Epithelial cell of esophagus (primary cell): ENCODE measurements at regions not wholly inside any gene's neighbourhood (a gene's known extent, or its start where the extent isn't known, plus 50 kb on each side); places are given as distances from the start of the nearest gene placed in this dataset.

ENCODE experiments used
- DNase-seq: peaks from one replicate; pipeline ENCODE4 v3.0.0; 2010; ENCODE audit warnings: low read depth
- H3K4me3 ChIP-seq: 2 replicates; pipeline ENCODE4 v1.5.1; 2011; ENCODE audit warnings: mild to moderate bottlenecking, low read length, control low read depth
- TF ChIP-seq, protein P1 (sequence below): IDR thresholded peaks from 2 replicates; pipeline ENCODE4 v1.5.1; 2011; ENCODE audit warnings: low read depth, mild to moderate bottlenecking, low read length, control low read depth, inconsistent platforms; ENCODE audit not compliant: insufficient read depth; ENCODE audit errors: missing control alignments

DNA sequence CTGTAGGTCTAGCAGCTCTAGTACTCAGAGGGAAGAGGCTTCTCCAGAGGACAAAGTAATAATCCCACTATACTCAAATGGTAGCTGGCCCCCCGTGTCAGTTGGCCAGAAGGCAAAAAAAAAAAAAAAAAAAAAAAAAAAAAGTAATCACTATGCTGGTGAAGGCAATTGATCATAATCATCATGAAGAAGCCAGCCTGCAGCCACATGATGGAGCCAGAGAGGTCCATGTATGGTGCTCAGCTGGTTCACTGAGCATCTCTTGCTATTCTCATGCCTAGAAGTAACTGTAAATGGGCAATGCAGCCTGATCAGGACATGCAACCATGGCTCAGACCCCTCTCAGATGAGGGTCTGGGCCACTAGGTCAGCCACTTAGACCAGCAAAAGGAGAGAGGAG lies 378.8 kb downstream of the MED13L start:
- H3K4me3 ChIP-seq = no peak overlapping the region
- no peak for DNase-seq
- TF ChIP-seq, protein P1, sequence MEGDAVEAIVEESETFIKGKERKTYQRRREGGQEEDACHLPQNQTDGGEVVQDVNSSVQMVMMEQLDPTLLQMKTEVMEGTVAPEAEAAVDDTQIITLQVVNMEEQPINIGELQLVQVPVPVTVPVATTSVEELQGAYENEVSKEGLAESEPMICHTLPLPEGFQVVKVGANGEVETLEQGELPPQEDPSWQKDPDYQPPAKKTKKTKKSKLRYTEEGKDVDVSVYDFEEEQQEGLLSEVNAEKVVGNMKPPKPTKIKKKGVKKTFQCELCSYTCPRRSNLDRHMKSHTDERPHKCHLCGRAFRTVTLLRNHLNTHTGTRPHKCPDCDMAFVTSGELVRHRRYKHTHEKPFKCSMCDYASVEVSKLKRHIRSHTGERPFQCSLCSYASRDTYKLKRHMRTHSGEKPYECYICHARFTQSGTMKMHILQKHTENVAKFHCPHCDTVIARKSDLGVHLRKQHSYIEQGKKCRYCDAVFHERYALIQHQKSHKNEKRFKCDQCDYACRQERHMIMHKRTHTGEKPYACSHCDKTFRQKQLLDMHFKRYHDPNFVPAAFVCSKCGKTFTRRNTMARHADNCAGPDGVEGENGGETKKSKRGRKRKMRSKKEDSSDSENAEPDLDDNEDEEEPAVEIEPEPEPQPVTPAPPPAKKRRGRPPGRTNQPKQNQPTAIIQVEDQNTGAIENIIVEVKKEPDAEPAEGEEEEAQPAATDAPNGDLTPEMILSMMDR = no peak

DNA sequence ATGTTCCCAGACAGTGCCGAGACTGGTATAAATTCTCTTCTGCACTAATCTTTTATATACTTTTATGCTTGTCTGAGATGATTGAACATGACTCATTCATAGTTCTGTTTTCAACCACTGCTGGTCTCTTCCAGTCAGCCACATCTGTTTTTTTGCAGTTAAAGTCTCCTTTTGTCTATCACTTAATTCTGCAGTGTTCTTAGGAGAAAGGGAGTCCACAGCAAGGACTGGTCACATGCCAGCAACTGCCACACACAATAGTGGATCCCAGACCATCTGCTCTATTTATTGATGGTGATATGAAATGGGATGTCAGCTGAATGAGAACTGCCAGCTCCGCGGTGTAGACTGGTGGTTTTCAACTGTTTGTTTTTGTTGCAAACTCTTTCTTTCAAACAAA lies 379.8 kb downstream of the MED13L start:
- DNase-seq = no peak
- TF ChIP-seq, protein P1 = no peak
- no peak overlapping the region for H3K4me3 ChIP-seq

DNA sequence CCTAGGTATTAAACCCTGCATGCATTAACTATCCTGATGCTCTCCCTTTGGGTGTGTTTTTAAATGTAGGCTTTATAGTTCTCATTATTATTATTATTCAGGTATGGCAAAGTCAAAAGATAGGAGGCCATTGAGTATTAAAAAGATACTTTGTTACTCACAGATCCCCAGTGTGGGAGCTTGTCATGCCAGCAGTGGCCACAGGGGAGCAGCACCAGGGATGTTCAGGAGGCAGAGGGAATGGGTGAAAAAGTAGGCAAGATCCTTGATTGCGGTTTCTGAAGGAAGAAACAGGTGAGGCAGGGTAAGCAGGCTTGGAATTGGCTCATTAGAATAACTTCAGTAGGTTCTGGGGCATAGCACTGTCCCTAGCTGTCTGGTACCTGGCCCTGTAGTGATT lies 382.2 kb downstream of the MED13L start:
- no peak overlapping the region for H3K4me3 ChIP-seq
- TF ChIP-seq, protein P1 = peak; percentile 34
- DNase-seq = no peak

DNA sequence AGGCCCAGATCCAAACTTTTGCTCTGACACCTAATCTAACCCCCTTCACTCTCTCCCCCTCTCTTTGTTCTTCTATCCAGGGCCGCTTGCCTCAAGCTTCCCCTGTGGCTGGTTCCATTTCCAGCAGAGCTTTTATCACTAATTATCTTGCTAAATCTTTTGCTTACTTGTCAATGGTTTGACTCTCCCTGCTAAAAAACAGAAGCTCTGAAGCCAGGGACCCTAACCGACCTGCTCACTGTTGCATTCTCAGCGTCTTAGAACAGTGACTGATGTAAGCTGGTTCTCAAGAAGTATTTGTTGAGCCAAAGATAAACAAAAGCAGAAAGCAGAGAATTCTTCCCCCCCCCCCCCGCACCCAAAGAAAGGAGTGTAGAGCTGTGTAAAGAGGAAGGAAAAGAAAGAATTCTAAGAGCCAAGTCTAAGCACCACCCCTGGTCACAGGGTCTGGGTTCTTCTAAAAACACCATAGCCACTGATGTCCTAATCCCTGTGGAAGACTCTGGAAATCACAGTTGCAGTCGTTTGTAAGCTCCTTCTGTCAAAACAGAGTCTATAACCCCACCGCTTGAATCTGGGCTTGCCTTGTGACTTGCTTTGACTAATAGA lies 385.8 kb downstream of the MED13L start:
- DNase-seq = no peak
- H3K4me3 ChIP-seq = no peak overlapping the region
- TF ChIP-seq, protein P1 = no peak

DNA sequence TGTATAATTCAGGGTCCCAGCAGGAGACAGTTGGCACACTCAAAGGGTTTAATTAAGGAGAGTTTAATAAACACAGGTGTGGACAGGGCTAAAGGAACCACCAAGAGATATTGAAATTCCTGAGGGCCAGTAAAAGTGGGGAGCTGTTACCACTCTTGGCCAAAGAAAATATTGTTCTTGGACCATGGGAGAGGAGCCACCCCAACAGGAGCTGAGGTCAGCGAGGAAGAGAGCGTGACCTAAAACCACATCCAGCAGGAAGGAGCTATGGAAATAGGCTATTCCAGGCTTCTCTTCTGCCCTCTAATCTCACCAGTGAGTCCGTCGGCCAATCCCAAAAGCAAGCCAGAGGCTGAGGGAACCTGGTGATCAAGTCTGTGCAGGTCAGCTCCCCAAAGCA lies 390.8 kb downstream of the MED13L start:
- no peak overlapping the region for H3K4me3 ChIP-seq
- TF ChIP-seq, protein P1 = no peak

DNA sequence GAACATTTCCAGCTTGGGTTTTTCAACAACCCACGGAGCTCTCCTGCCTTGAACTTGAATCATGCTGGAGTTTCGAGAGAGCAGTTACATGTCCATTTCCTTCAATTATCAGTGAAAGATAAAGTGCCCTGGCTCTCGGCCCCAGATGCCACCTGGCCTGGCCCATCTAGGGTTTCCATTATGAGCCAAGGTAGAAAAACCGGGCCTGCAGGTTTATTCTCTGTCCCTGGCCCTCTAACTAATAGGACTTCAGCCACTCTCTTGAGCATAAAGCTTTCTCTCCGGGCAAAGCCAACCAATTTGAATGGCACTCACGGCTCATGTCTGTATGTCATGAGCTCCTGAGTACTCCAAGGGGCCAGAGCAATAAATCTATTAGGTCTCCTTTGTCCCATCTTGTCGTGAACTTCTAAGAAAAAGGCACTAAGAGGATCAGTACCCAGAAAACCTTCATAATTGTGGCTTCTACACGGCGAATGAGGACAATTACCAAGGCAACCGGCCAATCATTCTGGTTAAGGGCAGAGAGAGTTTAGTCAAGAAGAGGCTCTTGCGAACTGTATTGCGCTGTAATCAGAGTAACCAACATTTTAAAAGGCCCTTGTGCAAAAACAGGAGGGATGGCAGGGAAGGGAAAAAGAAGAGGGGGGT lies 392.3 kb downstream of the MED13L start:
- TF ChIP-seq, protein P1 = no peak
- H3K4me3 ChIP-seq = no peak overlapping the region
- peak; percentile 2 for DNase-seq

More for the DNA sequence above, 390.8 kb downstream of the MED13L start:
- no peak for DNase-seq

DNA sequence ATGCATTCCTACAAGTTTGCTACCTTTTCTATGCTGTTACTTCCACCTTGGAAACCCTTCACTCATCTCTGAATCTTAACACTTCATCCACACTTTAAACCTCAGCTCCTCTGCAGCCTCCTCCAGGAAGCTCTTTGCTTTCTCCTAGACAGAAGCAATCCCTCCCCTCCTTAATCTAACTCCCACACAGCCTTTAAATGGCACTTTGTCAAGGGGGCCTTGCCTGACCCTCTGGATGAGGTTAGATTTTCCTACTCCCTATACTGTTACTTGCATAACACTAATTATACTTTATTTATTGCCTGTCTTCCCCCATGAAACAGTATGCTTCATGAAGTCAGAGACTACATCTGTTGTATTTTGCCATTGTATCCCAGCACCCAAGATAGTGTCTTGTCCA lies 394.6 kb downstream of the MED13L start:
- TF ChIP-seq, protein P1 = no peak
- no peak overlapping the region for H3K4me3 ChIP-seq
- no peak for DNase-seq
